PFSK-1 (cell line): ENCODE measurements at regions not wholly inside any gene's neighbourhood (a gene's known extent, or its start where the extent isn't known, plus 50 kb on each side); places are given as distances from the start of the nearest gene placed in this dataset.

Experiments
- FOXP2 ChIP-seq: optimal IDR thresholded peaks from 2 replicates; pipeline ENCODE3; 2011; ENCODE audit warnings: borderline replicate concordance, control low read depth, inconsistent platforms; ENCODE audit not compliant: insufficient read depth; ENCODE audit errors: extremely low read length, extremely low read depth
- POLR2AphosphoS5 ChIP-seq: IDR thresholded peaks from 2 replicates; pipeline ENCODE4 v1.6.1; 2012; ENCODE audit warnings: low read depth, mild to moderate bottlenecking, control low read depth, low read length, moderate library complexity
- REST ChIP-seq, 2 experiments: IDR thresholded peaks; 2 replicates each; pipeline versions ENCODE4 v1.6.1 to v1.8.0; 2011 to 2012; ENCODE audit warnings: low read depth in 2 of 2, low read length in 2 of 2, control low read depth in 1 of 2, inconsistent platforms in 1 of 2, mild to moderate bottlenecking in 1 of 2, moderate library complexity in 1 of 2; ENCODE audit not compliant: insufficient read depth in 1 of 2
- SIN3A ChIP-seq: IDR thresholded peaks from 2 replicates; pipeline ENCODE4 v1.6.1; 2012; ENCODE audit warnings: mild to moderate bottlenecking, low read length, moderate library complexity, borderline replicate concordance; ENCODE audit not compliant: insufficient read depth
- TAF1 ChIP-seq: IDR thresholded peaks from 2 replicates; pipeline ENCODE4 v1.6.1; 2012; ENCODE audit warnings: low read length, control low read depth, borderline replicate concordance; ENCODE audit not compliant: insufficient read depth

- no peak for TF ChIP-seq POLR2AphosphoS5
- no peak for TF ChIP-seq TAF1
- no peak for TF ChIP-seq REST (IDR thresholded peaks at IDR 0.05; ENCODE audit: insufficient read depth in 1 of 2, low read depth in 2 of 2, low read length in 2 of 2)
Observed at GRCh38 chr12:113719911-113720591, 246.1 kb downstream of the RBM19 start.

GRCh38 chr12:113713156-113713555, 241.5 kb upstream of the LHX5 start:
- TF ChIP-seq TAF1 (no peak), REST (IDR thresholded peaks at IDR 0.05; ENCODE audit: insufficient read depth in 1 of 2, low read depth in 2 of 2, low read length in 2 of 2) (no peak), SIN3A (no peak)

GRCh38 chr12:113712481-113712880, 240.8 kb upstream of the LHX5 start:
- no peak for TF ChIP-seq REST (IDR thresholded peaks at IDR 0.05; ENCODE audit: insufficient read depth in 1 of 2, low read depth in 2 of 2, low read length in 2 of 2)
- no peak for TF ChIP-seq POLR2AphosphoS5
- no peak for TF ChIP-seq FOXP2
- no peak for TF ChIP-seq TAF1
- TF ChIP-seq SIN3A = no peak

- TF ChIP-seq TAF1 (no peak), REST (IDR thresholded peaks at IDR 0.05; ENCODE audit: insufficient read depth in 1 of 2, low read depth in 2 of 2, low read length in 2 of 2) (no peak), SIN3A (no peak), POLR2AphosphoS5 (no peak), FOXP2 (no peak)
Observed at GRCh38 chr12:113710216-113710615, 238.5 kb upstream of the LHX5 start.

GRCh38 chr12:113709456-113709855, 237.8 kb upstream of the LHX5 start:
- no peak for TF ChIP-seq SIN3A
- TF ChIP-seq TAF1 = no peak
- TF ChIP-seq FOXP2 = no peak
- no peak for TF ChIP-seq REST (IDR thresholded peaks at IDR 0.05; ENCODE audit: insufficient read depth in 1 of 2, low read depth in 2 of 2, low read length in 2 of 2)
- TF ChIP-seq POLR2AphosphoS5 = no peak
